ENCODE measurements at regions not wholly inside any gene's neighbourhood (a gene's known extent, or its start where the extent isn't known, plus 50 kb on each side); places are given as distances from the start of the nearest gene placed in this dataset.
"Not testable (repeated sequence)": the region's sequence is repeated elsewhere in the genome, so short reads cannot be mapped to it uniquely, and the experiment has no call there.

DNA sequence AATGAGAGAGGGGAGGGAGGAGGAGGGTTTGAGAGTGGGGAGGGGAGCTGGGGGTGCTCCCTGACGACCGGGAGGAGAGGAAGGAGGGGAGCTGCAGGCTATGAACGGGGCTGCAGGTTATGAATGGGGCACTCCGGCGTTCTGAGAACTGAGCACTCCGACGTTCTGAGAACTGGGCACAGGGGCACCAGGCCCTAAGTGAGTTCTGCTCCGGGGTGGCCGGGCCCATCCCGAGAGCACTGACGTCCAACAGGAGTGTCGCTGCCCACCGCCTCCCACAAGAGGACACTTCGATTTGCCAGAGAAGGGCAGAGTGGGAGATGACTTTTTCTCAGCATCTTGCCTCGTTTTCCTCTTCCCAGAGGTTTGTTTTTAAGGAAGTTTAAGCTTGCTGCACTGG is 204.5 kb upstream of the ZNF469 start:
- TF ChIP-seq CTCF (IDR thresholded peaks at IDR 0.05); EZH2 (IDR thresholded peaks at IDR 0.05; ENCODE audit: borderline replicate concordance, insufficient read depth, low read depth, low read length, poor library complexity, severe bottlenecking): not testable (repeated sequence)
